SK-N-SH treated with all-trans-retinoic acid at 6 μM for 48 hours (cell line): ENCODE measurements at regions not wholly inside any gene's neighbourhood (a gene's known extent, or its start where the extent isn't known, plus 50 kb on each side); places are given as distances from the start of the nearest gene placed in this dataset.

Experiments
- ATAC-seq: fragments of 200-7000 bp; cut with Tn5 transposase; 3 replicates; pipeline ENCODE4 v1.9.1; 2020; ENCODE audit warnings: mild to moderate bottlenecking, moderate library complexity
- ARNTL ChIP-seq: fragments of 450-650 bp; formaldehyde crosslinking; IDR thresholded peaks from 2 replicates; pipeline ENCODE4 v1.5.0; 2020; ENCODE audit warnings: low read depth, mild to moderate bottlenecking, moderate library complexity, borderline replicate concordance
- BACH2 ChIP-seq: fragments of 250-450 bp; sonication (Bioruptor Pico); IDR thresholded peaks from 2 replicates; pipeline ENCODE4 v1.9.0; 2021; ENCODE audit warnings: mild to moderate bottlenecking, borderline replicate concordance
- CREB5 ChIP-seq: fragments of 250-450 bp; sonication (Bioruptor Pico); IDR thresholded peaks from 2 replicates; pipeline ENCODE4 v1.5.1; 2020; ENCODE audit warnings: low read depth, mild to moderate bottlenecking, moderate library complexity
- CSRNP3 ChIP-seq: fragments of 250-450 bp; sonication (Bioruptor Pico); IDR thresholded peaks from 2 replicates; pipeline ENCODE4 v1.5.1; 2021; ENCODE audit warnings: mild to moderate bottlenecking, moderate library complexity
- GLIS3 ChIP-seq: fragments of 250-450 bp; sonication (Bioruptor Pico); IDR thresholded peaks from 2 replicates; pipeline ENCODE4 v1.5.0; 2020; ENCODE audit warnings: mild to moderate bottlenecking, moderate library complexity
- ISL1 ChIP-seq: fragments of 250-450 bp; sonication (Bioruptor Pico); IDR thresholded peaks from 2 replicates; pipeline ENCODE4 v2.1.2; 2022; ENCODE audit warnings: mild to moderate bottlenecking, moderate library complexity
- OSR1 ChIP-seq: fragments of 250-450 bp; sonication (Bioruptor Pico); IDR thresholded peaks from 2 replicates; pipeline ENCODE4 v1.8.0; 2022; ENCODE audit warnings: moderate library complexity, mild to moderate bottlenecking, inconsistent platforms
- PATZ1 ChIP-seq: fragments of 250-450 bp; sonication (Bioruptor Pico); IDR thresholded peaks from 2 replicates; pipeline ENCODE4 v1.8.0; 2020; ENCODE audit warnings: mild to moderate bottlenecking, moderate library complexity, borderline replicate concordance
- POU6F1 ChIP-seq: fragments of 250-450 bp; sonication (Bioruptor Pico); IDR thresholded peaks from 2 replicates; pipeline ENCODE4 v1.8.0; 2021; ENCODE audit warnings: low read depth, mild to moderate bottlenecking, moderate library complexity, borderline replicate concordance
- PPARA ChIP-seq: fragments of 250-450 bp; sonication (Bioruptor Pico); IDR thresholded peaks from 2 replicates; pipeline ENCODE4 v1.5.0; 2020; ENCODE audit warnings: mild to moderate bottlenecking, borderline replicate concordance
- RARB ChIP-seq: fragments of 250-450 bp; sonication (Bioruptor Pico); IDR thresholded peaks from 2 replicates; pipeline ENCODE4 v1.8.0; 2021; ENCODE audit warnings: mild to moderate bottlenecking, moderate library complexity
- SNAI2 ChIP-seq: fragments of 250-450 bp; sonication (Bioruptor Pico); IDR thresholded peaks from 2 replicates; pipeline ENCODE4 v1.5.0; 2020; ENCODE audit warnings: mild to moderate bottlenecking, moderate library complexity
- TCF4 ChIP-seq: fragments of 250-450 bp; sonication (Bioruptor Pico); IDR thresholded peaks from 2 replicates; pipeline ENCODE4 v1.8.0; 2021; ENCODE audit warnings: mild to moderate bottlenecking, moderate library complexity, borderline replicate concordance
- ZC3H10 ChIP-seq: fragments of 250-450 bp; sonication (Bioruptor Pico); IDR thresholded peaks from 2 replicates; pipeline ENCODE4 v1.5.1; 2021; ENCODE audit warnings: mild to moderate bottlenecking, moderate library complexity
- ZFP3 ChIP-seq: fragments of 250-450 bp; sonication (Bioruptor Pico); IDR thresholded peaks from 2 replicates; pipeline ENCODE4 v1.5.0; 2020; ENCODE audit warnings: mild to moderate bottlenecking, moderate library complexity
- ZFP30 ChIP-seq: fragments of 450-650 bp; formaldehyde crosslinking; IDR thresholded peaks from 2 replicates; pipeline ENCODE4 v1.5.0; 2022; ENCODE audit warnings: mild to moderate bottlenecking, moderate library complexity
- ZNF565 ChIP-seq: fragments of 450-650 bp; formaldehyde crosslinking; conservative IDR thresholded peaks from 2 replicates; pipeline ENCODE4 v1.5.0; 2020; ENCODE audit warnings: low read depth, mild to moderate bottlenecking, moderate library complexity
- ZNF70 ChIP-seq: fragments of 450-650 bp; formaldehyde crosslinking; IDR thresholded peaks from 2 replicates; pipeline ENCODE4 v1.5.0; 2020; ENCODE audit warnings: mild to moderate bottlenecking, moderate library complexity
- TF ChIP-seq, protein P1 (sequence below): fragments of 250-450 bp; sonication (Bioruptor Pico); IDR thresholded peaks from 2 replicates; pipeline ENCODE4 v1.5.0; 2020; ENCODE audit warnings: mild to moderate bottlenecking, moderate library complexity

DNA sequence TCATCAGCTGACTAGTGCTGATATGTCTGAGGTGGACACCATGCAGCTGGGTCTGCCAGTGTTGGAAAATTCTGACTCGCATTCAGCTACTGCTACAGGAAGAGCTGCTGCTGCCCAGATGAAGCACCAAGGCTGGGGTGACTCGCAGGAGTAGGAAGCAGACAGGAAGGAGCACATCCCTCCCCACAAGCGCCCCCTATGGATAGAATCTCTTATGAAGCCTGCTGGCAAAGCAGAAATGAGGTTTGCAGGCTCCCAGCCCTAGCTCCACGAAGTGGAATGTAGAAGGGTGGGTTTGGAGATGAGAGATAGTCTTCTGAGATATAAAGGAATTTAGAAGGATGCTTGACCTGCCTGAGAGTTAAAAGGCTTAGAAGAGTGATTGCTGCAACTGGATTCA is 443.0 kb downstream of the ACTL7B start:
- ATAC-seq = no peak
- TF ChIP-seq ZC3H10 (no peak), GLIS3 (CRISPR knock-in tag) (no peak), PATZ1 (CRISPR knock-in tag) (no peak), ZNF70 (CRISPR knock-in tag) (no peak)
- TF ChIP-seq, protein P1, sequence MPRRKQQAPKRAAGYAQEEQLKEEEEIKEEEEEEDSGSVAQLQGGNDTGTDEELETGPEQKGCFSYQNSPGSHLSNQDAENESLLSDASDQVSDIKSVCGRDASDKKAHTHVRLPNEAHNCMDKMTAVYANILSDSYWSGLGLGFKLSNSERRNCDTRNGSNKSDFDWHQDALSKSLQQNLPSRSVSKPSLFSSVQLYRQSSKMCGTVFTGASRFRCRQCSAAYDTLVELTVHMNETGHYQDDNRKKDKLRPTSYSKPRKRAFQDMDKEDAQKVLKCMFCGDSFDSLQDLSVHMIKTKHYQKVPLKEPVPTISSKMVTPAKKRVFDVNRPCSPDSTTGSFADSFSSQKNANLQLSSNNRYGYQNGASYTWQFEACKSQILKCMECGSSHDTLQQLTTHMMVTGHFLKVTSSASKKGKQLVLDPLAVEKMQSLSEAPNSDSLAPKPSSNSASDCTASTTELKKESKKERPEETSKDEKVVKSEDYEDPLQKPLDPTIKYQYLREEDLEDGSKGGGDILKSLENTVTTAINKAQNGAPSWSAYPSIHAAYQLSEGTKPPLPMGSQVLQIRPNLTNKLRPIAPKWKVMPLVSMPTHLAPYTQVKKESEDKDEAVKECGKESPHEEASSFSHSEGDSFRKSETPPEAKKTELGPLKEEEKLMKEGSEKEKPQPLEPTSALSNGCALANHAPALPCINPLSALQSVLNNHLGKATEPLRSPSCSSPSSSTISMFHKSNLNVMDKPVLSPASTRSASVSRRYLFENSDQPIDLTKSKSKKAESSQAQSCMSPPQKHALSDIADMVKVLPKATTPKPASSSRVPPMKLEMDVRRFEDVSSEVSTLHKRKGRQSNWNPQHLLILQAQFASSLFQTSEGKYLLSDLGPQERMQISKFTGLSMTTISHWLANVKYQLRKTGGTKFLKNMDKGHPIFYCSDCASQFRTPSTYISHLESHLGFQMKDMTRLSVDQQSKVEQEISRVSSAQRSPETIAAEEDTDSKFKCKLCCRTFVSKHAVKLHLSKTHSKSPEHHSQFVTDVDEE (CRISPR knock-in tag) = no peak

GRCh38 chr9:108411632-108412031 is 444.2 kb downstream of the ACTL7B start:
- no peak for ATAC-seq
- TF ChIP-seq ZFP30 (CRISPR knock-in tag) = no peak
- no peak for TF ChIP-seq PPARA (CRISPR knock-in tag)
- no peak for TF ChIP-seq ZNF70 (CRISPR knock-in tag)
- no peak for TF ChIP-seq ARNTL
- TF ChIP-seq ZC3H10 = no peak
- TF ChIP-seq ISL1 (CRISPR knock-in tag) = no peak
- TF ChIP-seq OSR1 = no peak
- TF ChIP-seq BACH2 (CRISPR knock-in tag) = no peak
- no peak for TF ChIP-seq RARB (CRISPR knock-in tag)
- no peak for TF ChIP-seq GLIS3 (CRISPR knock-in tag)
- TF ChIP-seq PATZ1 (CRISPR knock-in tag) = no peak
- TF ChIP-seq ZNF565 = no peak
- no peak for TF ChIP-seq TCF4
- TF ChIP-seq, protein P1 (CRISPR knock-in tag) = no peak
- no peak for TF ChIP-seq SNAI2 (CRISPR knock-in tag)
- TF ChIP-seq CREB5 = no peak
- TF ChIP-seq CSRNP3 = no peak
- no peak for TF ChIP-seq ZFP3 (CRISPR knock-in tag)

DNA sequence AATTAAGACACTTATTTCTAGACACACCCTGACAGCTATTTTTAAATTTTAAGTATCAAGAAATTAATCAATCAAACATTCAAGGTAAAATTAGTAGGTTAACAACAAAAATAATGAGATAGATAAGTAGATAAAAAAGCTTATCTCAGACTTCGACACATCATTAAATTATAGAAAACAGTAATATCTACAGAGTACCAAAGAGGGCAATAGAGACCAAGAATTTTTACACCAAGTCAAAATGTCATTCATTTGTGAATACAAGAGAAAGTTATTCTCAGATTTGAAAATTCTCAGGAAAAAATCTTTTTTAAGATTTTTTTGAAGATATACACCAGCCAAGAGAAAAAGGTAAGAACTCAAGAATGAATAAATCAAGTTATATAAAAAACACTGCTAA is 445.6 kb downstream of the ACTL7B start:
- no peak for ATAC-seq
- TF ChIP-seq GLIS3 (CRISPR knock-in tag) (no peak), POU6F1 (CRISPR knock-in tag) (no peak), CREB5 (no peak), ZFP3 (CRISPR knock-in tag) (no peak), RARB (CRISPR knock-in tag) (no peak), BACH2 (CRISPR knock-in tag) (no peak)
